ENCODE measurements at regions not wholly inside any gene's neighbourhood (a gene's known extent, or its start where the extent isn't known, plus 50 kb on each side); places are given as distances from the start of the nearest gene placed in this dataset.

DNA sequence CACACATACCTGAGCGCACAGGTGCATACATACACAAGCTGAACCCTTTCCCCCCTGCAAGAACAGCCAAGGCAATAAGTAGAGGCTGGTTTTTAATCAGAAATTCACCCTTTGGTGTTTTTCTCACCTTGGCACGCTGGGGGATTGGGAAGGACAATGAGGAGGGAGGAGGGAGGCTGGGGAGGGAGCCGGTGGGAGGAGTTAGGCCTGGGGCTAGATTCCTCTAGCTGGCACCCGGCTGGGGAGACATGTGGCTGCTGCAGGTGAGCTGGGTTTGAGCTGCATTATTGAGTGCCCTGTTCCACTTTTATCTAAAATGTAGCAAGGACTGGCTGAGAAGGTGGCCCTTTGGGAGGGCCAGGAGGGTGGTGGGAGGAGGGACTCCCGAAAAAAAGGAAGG, 97.8 kb upstream of the CSF3R start:
- TF ChIP-seq, protein P1, sequence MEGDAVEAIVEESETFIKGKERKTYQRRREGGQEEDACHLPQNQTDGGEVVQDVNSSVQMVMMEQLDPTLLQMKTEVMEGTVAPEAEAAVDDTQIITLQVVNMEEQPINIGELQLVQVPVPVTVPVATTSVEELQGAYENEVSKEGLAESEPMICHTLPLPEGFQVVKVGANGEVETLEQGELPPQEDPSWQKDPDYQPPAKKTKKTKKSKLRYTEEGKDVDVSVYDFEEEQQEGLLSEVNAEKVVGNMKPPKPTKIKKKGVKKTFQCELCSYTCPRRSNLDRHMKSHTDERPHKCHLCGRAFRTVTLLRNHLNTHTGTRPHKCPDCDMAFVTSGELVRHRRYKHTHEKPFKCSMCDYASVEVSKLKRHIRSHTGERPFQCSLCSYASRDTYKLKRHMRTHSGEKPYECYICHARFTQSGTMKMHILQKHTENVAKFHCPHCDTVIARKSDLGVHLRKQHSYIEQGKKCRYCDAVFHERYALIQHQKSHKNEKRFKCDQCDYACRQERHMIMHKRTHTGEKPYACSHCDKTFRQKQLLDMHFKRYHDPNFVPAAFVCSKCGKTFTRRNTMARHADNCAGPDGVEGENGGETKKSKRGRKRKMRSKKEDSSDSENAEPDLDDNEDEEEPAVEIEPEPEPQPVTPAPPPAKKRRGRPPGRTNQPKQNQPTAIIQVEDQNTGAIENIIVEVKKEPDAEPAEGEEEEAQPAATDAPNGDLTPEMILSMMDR (conservative IDR thresholded peaks at IDR 0.05), result no peak
- TF ChIP-seq ZFX (IDR thresholded peaks at IDR 0.05), result no peak

Data from C4-2B (cell line).